Activated naive CD8-positive, alpha-beta T cell treated with anti-CD3 and anti-CD28 coated beads, Interleukin-2, amount 50 U/mL, for 24 hours (primary cell): ENCODE measurements at regions not wholly inside any gene's neighbourhood (a gene's known extent, or its start where the extent isn't known, plus 50 kb on each side); places are given as distances from the start of the nearest gene placed in this dataset.

Experiments used
- ATAC-seq: fragments of 150-1000 bp; cut with Tn5 transposase; one replicate; pipeline ENCODE4 v1.10.0; 2021
- DNase-seq: peaks from one replicate; pipeline ENCODE4 v3.0.0; 2021
- H3K27ac Mint-ChIP-seq: one replicate; pipeline ENCODE4 v1.8.0; 2021; ENCODE audit warnings: mild to moderate bottlenecking, mixed read lengths
- H3K27me3 Mint-ChIP-seq: one replicate; pipeline ENCODE4 v1.8.0; 2021; ENCODE audit warnings: mixed read lengths
- H3K36me3 Mint-ChIP-seq: one replicate; pipeline ENCODE4 v1.8.0; 2021; ENCODE audit warnings: low read depth, mixed read lengths
- H3K4me1 Mint-ChIP-seq: one replicate; pipeline ENCODE4 v1.8.0; 2021; ENCODE audit warnings: mixed read lengths
- H3K4me3 Mint-ChIP-seq: one replicate; pipeline ENCODE4 v1.8.0; 2021; ENCODE audit warnings: mild to moderate bottlenecking, moderate library complexity, mixed read lengths
- H3K9me3 Mint-ChIP-seq: one replicate; pipeline ENCODE4 v1.8.0; 2021; ENCODE audit warnings: mixed read lengths

GRCh38 chr2:221342388-221342787 is 229.7 kb downstream of the EPHA4 start:
- Mint-ChIP-seq H3K4me1 (no peaks in the 10 kb centered on the region), H3K27me3 (no peaks in the 10 kb centered on the region), H3K4me3 (no peak overlapping the region), H3K36me3 (no peaks in the 10 kb centered on the region), H3K27ac (no peak overlapping the region), H3K9me3 (no peaks in the 10 kb centered on the region)
- ATAC-seq (no peak), DNase-seq (no peak)

GRCh38 chr2:221343524-221343923 is 228.6 kb downstream of the EPHA4 start:
- Mint-ChIP-seq H3K36me3 (no peaks in the 10 kb centered on the region), H3K4me3 (no peak overlapping the region), H3K27me3 (no peaks in the 10 kb centered on the region), H3K9me3 (no peaks in the 10 kb centered on the region), H3K4me1 (no peaks in the 10 kb centered on the region), H3K27ac (no peak overlapping the region)
- ATAC-seq (no peak), DNase-seq (no peak)

GRCh38 chr2:221345516-221345915 is 226.6 kb downstream of the EPHA4 start:
- Mint-ChIP-seq H3K9me3 (no peaks in the 10 kb centered on the region), H3K4me1 (no peaks in the 10 kb centered on the region), H3K27me3 (no peaks in the 10 kb centered on the region), H3K4me3 (no peak overlapping the region), H3K27ac (no peak overlapping the region), H3K36me3 (no peaks in the 10 kb centered on the region)
- no peak for ATAC-seq
- no peak for DNase-seq

- ATAC-seq, result no peak
- H3K9me3 Mint-ChIP-seq, result no peaks in the 10 kb centered on the region
- no peak overlapping the region for H3K4me3 Mint-ChIP-seq
- H3K27ac Mint-ChIP-seq, result no peak overlapping the region
- DNase-seq, result no peak
- no peaks in the 10 kb centered on the region for H3K4me1 Mint-ChIP-seq
- no peaks in the 10 kb centered on the region for H3K36me3 Mint-ChIP-seq
- H3K27me3 Mint-ChIP-seq, result peaks cover 2% of the 10 kb centered on the region
Measured at GRCh38 chr2:221346411-221346810, 225.7 kb downstream of the EPHA4 start.

- DNase-seq (no peak), ATAC-seq (no peak)
- H3K9me3 Mint-ChIP-seq, result peaks cover 3% of the 10 kb centered on the region
- no peaks in the 10 kb centered on the region for H3K4me1 Mint-ChIP-seq
- no peak overlapping the region for H3K27ac Mint-ChIP-seq
- peaks cover 2% of the 10 kb centered on the region for H3K27me3 Mint-ChIP-seq
- no peak overlapping the region for H3K4me3 Mint-ChIP-seq
- H3K36me3 Mint-ChIP-seq, result no peaks in the 10 kb centered on the region
Measured at GRCh38 chr2:221347471-221347870, 224.6 kb downstream of the EPHA4 start.

GRCh38 chr2:221350616-221351015 is 221.5 kb downstream of the EPHA4 start:
- ATAC-seq (no peak), DNase-seq (no peak)
- H3K27me3 Mint-ChIP-seq, result peaks cover 2% of the 10 kb centered on the region
- no peak overlapping the region for H3K4me3 Mint-ChIP-seq
- no peaks in the 10 kb centered on the region for H3K36me3 Mint-ChIP-seq
- H3K4me1 Mint-ChIP-seq, result no peaks in the 10 kb centered on the region
- H3K9me3 Mint-ChIP-seq, result peaks cover 10% of the 10 kb centered on the region
- no peak overlapping the region for H3K27ac Mint-ChIP-seq

GRCh38 chr2:221353201-221353600 is 218.9 kb downstream of the EPHA4 start:
- no peaks in the 10 kb centered on the region for H3K36me3 Mint-ChIP-seq
- H3K9me3 Mint-ChIP-seq, result peaks cover 10% of the 10 kb centered on the region
- H3K4me3 Mint-ChIP-seq, result no peak overlapping the region
- DNase-seq (no peak), ATAC-seq (no peak)
- H3K27ac Mint-ChIP-seq, result no peak overlapping the region
- no peaks in the 10 kb centered on the region for H3K4me1 Mint-ChIP-seq
- H3K27me3 Mint-ChIP-seq, result peaks cover 2% of the 10 kb centered on the region

GRCh38 chr2:221360312-221360711 is 211.8 kb downstream of the EPHA4 start:
- Mint-ChIP-seq H3K9me3 (no peaks in the 10 kb centered on the region), H3K36me3 (no peaks in the 10 kb centered on the region), H3K4me1 (no peaks in the 10 kb centered on the region), H3K27ac (no peak overlapping the region), H3K4me3 (no peak overlapping the region), H3K27me3 (no peaks in the 10 kb centered on the region)
- no peak for DNase-seq
- no peak for ATAC-seq

- ATAC-seq (no peak), DNase-seq (no peak)
- H3K4me3 Mint-ChIP-seq, result no peak overlapping the region
- no peaks in the 10 kb centered on the region for H3K4me1 Mint-ChIP-seq
- no peaks in the 10 kb centered on the region for H3K36me3 Mint-ChIP-seq
- H3K27me3 Mint-ChIP-seq, result no peaks in the 10 kb centered on the region
- no peaks in the 10 kb centered on the region for H3K9me3 Mint-ChIP-seq
- no peak overlapping the region for H3K27ac Mint-ChIP-seq
Measured at GRCh38 chr2:221360742-221361141, 211.4 kb downstream of the EPHA4 start.

- Mint-ChIP-seq H3K27ac (no peak overlapping the region), H3K9me3 (no peaks in the 10 kb centered on the region), H3K27me3 (no peaks in the 10 kb centered on the region), H3K36me3 (no peaks in the 10 kb centered on the region), H3K4me1 (no peaks in the 10 kb centered on the region), H3K4me3 (no peak overlapping the region)
- ATAC-seq, result no peak
- DNase-seq, result no peak
Measured at GRCh38 chr2:221361633-221362032, 210.5 kb downstream of the EPHA4 start.

GRCh38 chr2:221364672-221365071 is 207.4 kb downstream of the EPHA4 start:
- Mint-ChIP-seq H3K27me3 (peaks cover 2% of the 10 kb centered on the region), H3K4me1 (no peaks in the 10 kb centered on the region), H3K27ac (no peak overlapping the region), H3K9me3 (no peaks in the 10 kb centered on the region), H3K36me3 (no peaks in the 10 kb centered on the region), H3K4me3 (no peak overlapping the region)
- ATAC-seq (no peak), DNase-seq (no peak)
